ENCODE measurements at regions not wholly inside any gene's neighbourhood (a gene's known extent, or its start where the extent isn't known, plus 50 kb on each side); places are given as distances from the start of the nearest gene placed in this dataset.
A peak's percentile ranks its signal among the peaks of the same experiment; 100 is the strongest.

GRCh38 chr2:111628221-111628620 lies 255.8 kb downstream of the ANAPC1 start:
- no peak for DNase-seq

- no peak for DNase-seq
Observed at GRCh38 chr2:111629983-111630382, 254.0 kb downstream of the ANAPC1 start.

GRCh38 chr2:111632661-111633060 lies 251.3 kb downstream of the ANAPC1 start:
- no peak for DNase-seq

GRCh38 chr2:111633189-111633588 lies 250.8 kb downstream of the ANAPC1 start:
- no peak for DNase-seq

- no peak for DNase-seq
Observed at GRCh38 chr2:111633643-111634042, 250.3 kb downstream of the ANAPC1 start.

- no peak for DNase-seq
Observed at GRCh38 chr2:111634050-111634794, 249.8 kb downstream of the ANAPC1 start.

GRCh38 chr2:111634995-111635538 lies 248.9 kb downstream of the ANAPC1 start:
- no peak for DNase-seq

- no peak for DNase-seq
Observed at GRCh38 chr2:111636905-111637304, 247.1 kb downstream of the ANAPC1 start.

GRCh38 chr2:111638274-111638877 lies 245.6 kb downstream of the ANAPC1 start:
- DNase-seq = no peak

- DNase-seq = no peak
Observed at GRCh38 chr2:111640480-111640879, 243.5 kb downstream of the ANAPC1 start.

- DNase-seq = no peak
Observed at GRCh38 chr2:111642586-111643327, 241.2 kb downstream of the ANAPC1 start.

GRCh38 chr2:111643759-111644158 lies 240.2 kb downstream of the ANAPC1 start:
- DNase-seq = no peak

GRCh38 chr2:111647359-111647758 lies 236.6 kb downstream of the ANAPC1 start:
- no peak for DNase-seq

GRCh38 chr2:111652038-111652437 lies 232.0 kb downstream of the ANAPC1 start:
- no peak for DNase-seq

GRCh38 chr2:111652681-111653080 lies 231.3 kb downstream of the ANAPC1 start:
- DNase-seq = no peak

GRCh38 chr2:111653103-111653624 lies 230.8 kb downstream of the ANAPC1 start:
- DNase-seq = no peak

GRCh38 chr2:111653913-111654312 lies 230.1 kb downstream of the ANAPC1 start:
- DNase-seq = no peak

GRCh38 chr2:111654829-111655228 lies 229.2 kb downstream of the ANAPC1 start:
- no peak for DNase-seq

- no peak for DNase-seq
Observed at GRCh38 chr2:111656436-111656835, 227.6 kb downstream of the ANAPC1 start.

GRCh38 chr2:111656894-111657293 lies 227.1 kb downstream of the ANAPC1 start:
- no peak for DNase-seq

- no peak for DNase-seq
Observed at GRCh38 chr2:111657351-111657975, 226.5 kb downstream of the ANAPC1 start.

- peak; percentile 21 for DNase-seq
Observed at GRCh38 chr2:111659361-111660333, 224.3 kb downstream of the ANAPC1 start.
